ENCODE measurements at regions not wholly inside any gene's neighbourhood (a gene's known extent, or its start where the extent isn't known, plus 50 kb on each side); places are given as distances from the start of the nearest gene placed in this dataset.
"Not testable (repeated sequence)": the region's sequence is repeated elsewhere in the genome, so short reads cannot be mapped to it uniquely, and the experiment has no call there.

DNA sequence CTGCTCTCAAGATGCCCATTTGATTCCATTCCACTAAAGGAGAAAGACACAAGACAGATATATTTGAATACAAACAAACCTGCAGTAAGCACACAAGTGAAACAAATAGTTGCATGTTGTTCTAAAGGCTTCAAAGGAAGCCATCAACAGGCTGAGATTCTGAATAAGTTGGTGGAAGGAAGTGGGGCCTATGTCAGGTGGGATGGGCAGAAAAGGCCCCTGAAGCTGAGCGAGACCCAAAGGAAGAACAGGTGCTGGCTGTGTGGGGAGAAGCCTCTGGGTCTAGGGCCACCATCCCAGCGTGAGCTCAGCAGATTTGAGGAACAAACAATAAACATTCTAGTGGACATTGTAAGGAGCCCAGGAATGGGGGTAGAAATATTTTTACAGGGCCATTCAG lies 82.4 kb upstream of the PLAC8 start:
- ChIA-PET POLR2A (no interaction called here), CTCF (interaction anchor here (0.9 to 1.4 kb wide), 2 partner anchors 9 to 54 kb away, joined by 3 read pairs; no protein-coding TSS in a partner anchor)
- H3K27me3 ChIP-seq (ENCODE audit: control insufficient read depth, insufficient read depth, low read length): no peaks in the 10 kb centered on the region

DNA sequence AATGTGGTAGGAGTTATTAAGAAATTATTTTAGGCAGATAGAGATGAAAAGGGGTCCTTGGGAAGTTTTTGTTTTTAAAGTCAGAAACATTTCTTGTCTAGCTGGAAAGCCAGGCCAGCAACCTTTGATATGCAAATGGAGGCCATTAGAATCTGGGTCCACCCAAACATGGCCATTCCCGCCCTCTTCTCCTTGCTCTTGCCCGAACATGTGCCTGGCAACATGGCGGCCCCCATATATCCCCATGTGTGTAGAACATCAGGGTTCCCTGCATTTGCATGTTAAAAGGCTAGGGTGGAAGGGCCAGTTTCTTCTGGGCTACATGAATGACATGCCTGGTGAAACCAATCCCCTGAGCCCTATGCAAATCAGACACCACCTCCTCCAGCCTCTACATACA lies 80.7 kb upstream of the PLAC8 start:
- no peaks in the 10 kb centered on the region for H3K36me3 ChIP-seq (ENCODE audit: control insufficient read depth, insufficient read depth, low read length)
- no peak overlapping the region for H3K4me3 ChIP-seq (ENCODE audit: low read depth, low read length)
- TF ChIP-seq, protein P1, sequence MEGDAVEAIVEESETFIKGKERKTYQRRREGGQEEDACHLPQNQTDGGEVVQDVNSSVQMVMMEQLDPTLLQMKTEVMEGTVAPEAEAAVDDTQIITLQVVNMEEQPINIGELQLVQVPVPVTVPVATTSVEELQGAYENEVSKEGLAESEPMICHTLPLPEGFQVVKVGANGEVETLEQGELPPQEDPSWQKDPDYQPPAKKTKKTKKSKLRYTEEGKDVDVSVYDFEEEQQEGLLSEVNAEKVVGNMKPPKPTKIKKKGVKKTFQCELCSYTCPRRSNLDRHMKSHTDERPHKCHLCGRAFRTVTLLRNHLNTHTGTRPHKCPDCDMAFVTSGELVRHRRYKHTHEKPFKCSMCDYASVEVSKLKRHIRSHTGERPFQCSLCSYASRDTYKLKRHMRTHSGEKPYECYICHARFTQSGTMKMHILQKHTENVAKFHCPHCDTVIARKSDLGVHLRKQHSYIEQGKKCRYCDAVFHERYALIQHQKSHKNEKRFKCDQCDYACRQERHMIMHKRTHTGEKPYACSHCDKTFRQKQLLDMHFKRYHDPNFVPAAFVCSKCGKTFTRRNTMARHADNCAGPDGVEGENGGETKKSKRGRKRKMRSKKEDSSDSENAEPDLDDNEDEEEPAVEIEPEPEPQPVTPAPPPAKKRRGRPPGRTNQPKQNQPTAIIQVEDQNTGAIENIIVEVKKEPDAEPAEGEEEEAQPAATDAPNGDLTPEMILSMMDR (IDR thresholded peaks at IDR 0.05; ENCODE audit: insufficient read depth, low read depth, low read length): no peak
- H3K27me3 ChIP-seq (ENCODE audit: control insufficient read depth, insufficient read depth, low read length): no peaks in the 10 kb centered on the region
- no peak for DNase-seq (ENCODE audit: low read depth)
- CTCF ChIA-PET: no interaction called here
- POLR2A ChIA-PET: no interaction called here

More for the DNA sequence above, 82.4 kb upstream of the PLAC8 start:
- Histone ChIP-seq H3K4me3 (ENCODE audit: low read depth, low read length) (no peak overlapping the region), H3K36me3 (ENCODE audit: control insufficient read depth, insufficient read depth, low read length) (no peaks in the 10 kb centered on the region)
- DNase-seq (ENCODE audit: low read depth): no peak
- TF ChIP-seq, protein P1 (IDR thresholded peaks at IDR 0.05; ENCODE audit: insufficient read depth, low read depth, low read length): no peak

DNA sequence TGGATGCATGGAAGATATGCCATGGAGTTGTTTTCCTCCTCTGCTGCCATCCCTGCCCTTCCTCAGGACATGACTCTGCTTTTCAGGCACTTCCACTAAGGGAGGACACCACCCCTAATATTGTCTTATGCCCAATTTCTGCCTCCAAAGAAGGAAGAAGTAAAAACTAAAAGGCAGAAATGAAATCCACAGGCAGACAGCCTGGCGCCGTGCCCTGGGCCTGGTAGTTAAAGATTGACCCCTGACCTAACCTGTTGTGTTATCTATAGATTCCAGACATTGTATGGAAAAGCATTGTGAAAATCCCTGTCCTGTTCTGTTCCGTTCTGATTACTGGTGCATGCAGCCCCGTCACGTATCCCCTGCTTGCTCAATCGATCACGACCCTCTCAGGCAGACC lies 80.1 kb upstream of the PLAC8 start:
- DNase-seq (ENCODE audit: low read depth); H3K36me3 ChIP-seq (ENCODE audit: control insufficient read depth, insufficient read depth, low read length); CTCF ChIA-PET; H3K4me3 ChIP-seq (ENCODE audit: low read depth, low read length); H3K27me3 ChIP-seq (ENCODE audit: control insufficient read depth, insufficient read depth, low read length); POLR2A ChIA-PET: not testable (repeated sequence)

DNA sequence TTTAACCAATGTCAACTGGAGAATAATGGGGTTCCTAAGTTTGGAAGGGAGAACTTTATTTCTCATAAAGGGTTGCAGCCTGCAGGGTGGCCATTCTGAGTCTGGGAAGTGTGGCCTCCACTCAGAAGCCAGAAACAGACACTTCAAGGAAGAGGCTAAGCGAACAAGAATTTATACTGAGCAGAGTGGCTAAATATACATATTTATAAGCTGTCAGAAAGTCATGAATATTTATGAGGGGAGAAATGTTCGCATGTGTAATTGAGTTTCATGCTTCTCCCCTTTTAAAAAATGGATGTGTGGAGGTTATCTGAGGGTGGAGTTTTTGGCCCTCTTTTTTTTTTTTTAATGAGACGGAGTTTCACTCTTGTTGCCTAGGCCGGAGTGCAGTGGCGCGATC lies 78.1 kb upstream of the PLAC8 start:
- CTCF ChIA-PET: interaction anchor here (2.0 kb wide), 1 partner anchor 59 kb away, joined by 5 read pairs; no protein-coding TSS in a partner anchor
- Histone ChIP-seq H3K36me3 (ENCODE audit: control insufficient read depth, insufficient read depth, low read length) (no peaks in the 10 kb centered on the region), H3K4me3 (ENCODE audit: low read depth, low read length) (no peak overlapping the region), H3K27me3 (ENCODE audit: control insufficient read depth, insufficient read depth, low read length) (no peaks in the 10 kb centered on the region)
- no peak for DNase-seq (ENCODE audit: low read depth)
- TF ChIP-seq, protein P1 (IDR thresholded peaks at IDR 0.05; ENCODE audit: insufficient read depth, low read depth, low read length): no peak
- POLR2A ChIA-PET: no interaction called here

DNA sequence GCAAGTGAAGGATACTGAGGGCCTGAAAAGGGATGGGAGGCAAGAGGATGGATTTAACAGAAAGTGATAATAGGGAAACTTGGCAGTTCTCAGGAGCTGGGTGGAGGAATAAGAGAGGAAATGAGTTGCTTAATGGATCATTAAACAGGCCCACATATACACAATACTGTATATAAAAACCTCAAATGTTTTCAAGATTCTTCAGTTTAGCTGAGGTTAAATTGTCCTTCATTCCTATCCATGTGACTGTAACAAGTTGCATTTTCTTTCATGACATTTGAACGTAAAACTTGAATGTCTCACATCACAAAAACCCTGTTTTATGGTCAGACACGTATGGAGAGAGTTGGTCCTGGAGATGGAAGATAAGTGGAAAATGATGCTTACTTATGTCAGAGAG lies 76.5 kb upstream of the PLAC8 start:
- ChIA-PET POLR2A (no interaction called here), CTCF (interaction anchor here (0.8 kb wide), 1 partner anchor 34 kb away, joined by 3 read pairs; no protein-coding TSS in a partner anchor)
- TF ChIP-seq, protein P1 (IDR thresholded peaks at IDR 0.05; ENCODE audit: insufficient read depth, low read depth, low read length): no peak
- Histone ChIP-seq H3K27me3 (ENCODE audit: control insufficient read depth, insufficient read depth, low read length) (no peaks in the 10 kb centered on the region), H3K36me3 (ENCODE audit: control insufficient read depth, insufficient read depth, low read length) (no peaks in the 10 kb centered on the region), H3K4me3 (ENCODE audit: low read depth, low read length) (no peak overlapping the region)
- no peak for DNase-seq (ENCODE audit: low read depth)

DNA sequence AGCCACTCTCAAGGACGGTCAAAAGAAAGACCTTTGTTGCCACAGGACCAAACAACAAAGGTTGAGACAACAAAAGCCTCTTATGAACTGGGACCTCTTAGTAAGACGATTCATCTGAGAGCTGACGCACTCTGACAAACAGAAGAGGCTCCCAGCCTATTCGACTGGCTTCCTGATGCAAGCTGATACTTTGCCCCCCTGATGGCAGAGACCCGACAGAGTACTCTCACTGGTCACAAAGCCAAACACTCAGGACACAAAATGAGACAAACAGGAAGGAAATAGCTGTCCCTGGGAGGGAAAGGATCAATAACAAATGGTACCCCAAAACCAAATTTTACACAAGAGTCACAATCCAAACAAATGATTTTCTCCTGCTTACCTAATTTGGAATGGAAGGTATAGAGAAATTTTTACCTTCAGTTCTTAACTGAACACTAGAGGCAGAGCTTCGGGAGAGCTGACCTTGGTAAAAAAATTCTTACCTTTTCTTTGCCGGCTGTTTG lies 75.2 kb upstream of the PLAC8 start:
- TF ChIP-seq, protein P1 (IDR thresholded peaks at IDR 0.05; ENCODE audit: insufficient read depth, low read depth, low read length): no peak
- POLR2A ChIA-PET: no interaction called here
- H3K4me3 ChIP-seq (ENCODE audit: low read depth, low read length): no peak overlapping the region

More for the DNA sequence above, 75.2 kb upstream of the PLAC8 start:
- no peak for DNase-seq (ENCODE audit: low read depth)
- CTCF ChIA-PET: interaction anchor here (0.6 to 1.5 kb wide), 3 partner anchors 10 to 173 kb away, joined by 3 to 5 read pairs (median 3); no protein-coding TSS in a partner anchor
- Histone ChIP-seq H3K36me3 (ENCODE audit: control insufficient read depth, insufficient read depth, low read length) (no peaks in the 10 kb centered on the region), H3K27me3 (ENCODE audit: control insufficient read depth, insufficient read depth, low read length) (no peaks in the 10 kb centered on the region)
